GM12878 (cell line): ENCODE measurements at regions not wholly inside any gene's neighbourhood (a gene's known extent, or its start where the extent isn't known, plus 50 kb on each side); places are given as distances from the start of the nearest gene placed in this dataset.

Experiments used
- ATAC-seq: fragments of 200-7000 bp; cut with Tn5 transposase; 3 replicates; pipeline ENCODE4 v1.9.1; 2020; ENCODE audit warnings: mild to moderate bottlenecking, moderate library complexity
- BruUV-seq: library from RNA; stranded (reverse); fragments of 400-500 nt; replicated peaks from 2 replicates; lab custom pipeline; 2021; lab: Mats Ljungman, UMichigan
- CTCF ChIA-PET: fragments of 300-600 bp; sonication (Branson Sonifier 250); formaldehyde crosslinking; extraction: SDS; loops from one replicate; lab custom pipeline; 2021; ENCODE audit warnings: inconsistent platforms; lab: Yijun Ruan, JAX
- POLR2A ChIA-PET: fragments of 350-600 bp; formaldehyde crosslinking; extraction: SDS; loops from one replicate; lab custom pipeline; 2021; ENCODE audit warnings: inconsistent platforms; lab: Charles Lee
- RAD21 ChIA-PET: fragments of 300-600 bp; sonication (Branson Sonifier 250); formaldehyde crosslinking; loops from one replicate; lab custom pipeline; 2023; ENCODE audit warnings: antibody characterized with exemption; ENCODE audit not compliant: unreplicated experiment; lab: Charles Lee
- SMC1A ChIA-PET: fragments of 300-600 bp; sonication (Branson Sonifier 250); formaldehyde crosslinking; loops from one replicate; lab custom pipeline; 2023; ENCODE audit not compliant: unreplicated experiment, uncharacterized antibody; lab: Charles Lee
- DNase-seq: peaks from one replicate; pipeline ENCODE4 v3.0.0-alpha.2; 2011; ENCODE audit warnings: low read depth, low spot score
- FAIRE-seq: peaks from 3 replicates; lab custom pipeline; 2011; peaks lifted over from hg19 to GRCh38; lab: Jason Lieb, UNC
- H2AFZ ChIP-seq: 2 replicates; pipeline ENCODE4 v1.6.0; 2011; ENCODE audit warnings: low read depth, low read length, control low read depth; ENCODE audit not compliant: control insufficient read depth
- H3K27ac ChIP-seq: 2 replicates; pipeline ENCODE4 v1.5.1; 2011; ENCODE audit warnings: control low read depth; ENCODE audit not compliant: control insufficient read depth, insufficient read depth
- H3K27me3 ChIP-seq, 2 experiments: replicated peaks in 1 of 2; 2 replicates each; pipeline versions ENCODE4 v1.6.0 to v1.6.1; 2011; ENCODE audit warnings: low read length in 1 of 2; ENCODE audit not compliant: control insufficient read depth in 2 of 2, insufficient read depth in 2 of 2
- H3K36me3 ChIP-seq, 2 experiments: 2 replicates each; pipeline ENCODE4 v1.5.1; 2011; ENCODE audit warnings: low read length in 1 of 2; ENCODE audit not compliant: control insufficient read depth in 2 of 2, insufficient read depth in 2 of 2
- H3K4me1 ChIP-seq: 2 replicates; pipeline ENCODE4 v1.6.1; 2011; ENCODE audit warnings: mild to moderate bottlenecking, low read length, moderate library complexity, mixed read lengths; ENCODE audit not compliant: control insufficient read depth, insufficient read depth
- H3K4me2 ChIP-seq: 2 replicates; pipeline ENCODE4 v1.6.0; 2011; ENCODE audit warnings: control low read depth; ENCODE audit not compliant: control insufficient read depth, insufficient read depth
- H3K4me3 ChIP-seq: fragments of 200-600 bp; sonication (generic); 2 replicates; pipeline ENCODE4 v1.5.1; 2016
- H3K79me2 ChIP-seq: 2 replicates; pipeline ENCODE4 v1.6.0; 2011; ENCODE audit warnings: low read length; ENCODE audit not compliant: control insufficient read depth, insufficient read depth
- H3K9ac ChIP-seq: 2 replicates; pipeline ENCODE4 v1.8.0; 2011; ENCODE audit warnings: low read length, control low read depth, mixed read lengths; ENCODE audit not compliant: control insufficient read depth, insufficient read depth
- H3K9me3 ChIP-seq: replicated peaks from 3 replicates; pipeline ENCODE4 v1.5.1; 2011; ENCODE audit warnings: mild to moderate bottlenecking, low read length; ENCODE audit not compliant: control insufficient read depth, insufficient read depth
- H4K20me1 ChIP-seq: 2 replicates; pipeline ENCODE4 v1.6.0; 2011; ENCODE audit not compliant: control insufficient read depth, insufficient read depth
- ASH2L ChIP-seq: fragments of 300-600, 200-600 bp; sonication (generic); IDR thresholded peaks from 2 replicates; pipeline ENCODE4 v1.6.1; 2017; ENCODE audit warnings: low read depth, mild to moderate bottlenecking, borderline replicate concordance
- BRCA1 ChIP-seq: IDR thresholded peaks from 2 replicates; pipeline ENCODE4 v1.6.1; 2011; ENCODE audit warnings: low read depth, low read length, improper control_type of control experiment
- EZH2 ChIP-seq: IDR thresholded peaks from 2 replicates; pipeline ENCODE4 v1.6.1; 2012; ENCODE audit warnings: low read depth, mild to moderate bottlenecking, control low read depth, inconsistent platforms, low read length, borderline replicate concordance; ENCODE audit not compliant: control insufficient read depth
- HSF1 ChIP-seq: fragments of 150-350 bp; IDR thresholded peaks from 2 replicates; pipeline ENCODE4 v1.6.1; 2014; ENCODE audit warnings: mild to moderate bottlenecking, low read depth, low read length
- KLF5 ChIP-seq: fragments of 450-650 bp; IDR thresholded peaks from 2 replicates; pipeline ENCODE4 v1.6.1; 2014; ENCODE audit warnings: mild to moderate bottlenecking; ENCODE audit not compliant: partially characterized antibody
- NFIC ChIP-seq: IDR thresholded peaks from 2 replicates; pipeline ENCODE4 v1.6.1; 2012; ENCODE audit warnings: low read depth, mild to moderate bottlenecking, inconsistent platforms, low read length, moderate library complexity
- POLR2A ChIP-seq: IDR thresholded peaks from 2 replicates; pipeline ENCODE4 v1.6.1; 2011; ENCODE audit warnings: low read depth, mild to moderate bottlenecking, low read length
- RCOR1 ChIP-seq: conservative IDR thresholded peaks from 2 replicates; pipeline ENCODE4 v1.6.1; 2012; ENCODE audit warnings: low read depth, low read length, improper control_type of control experiment
- SMC3 ChIP-seq: IDR thresholded peaks from 2 replicates; pipeline ENCODE4 v1.6.1; 2011; ENCODE audit warnings: low read length, improper control_type of control experiment, borderline replicate concordance
- SRF ChIP-seq, 2 experiments: IDR thresholded peaks; 2 replicates each; pipeline ENCODE4 v1.6.1; 2011; ENCODE audit warnings: low read depth in 2 of 2, low read length in 2 of 2, mild to moderate bottlenecking in 1 of 2, moderate library complexity in 1 of 2
- STAT1 ChIP-seq: fragments of 450-650 bp; conservative IDR thresholded peaks from 2 replicates; pipeline ENCODE4 v1.6.1; 2014; ENCODE audit warnings: antibody characterized with exemption, mild to moderate bottlenecking
- USF1 ChIP-seq: IDR thresholded peaks from 2 replicates; pipeline ENCODE4 v1.6.1; 2011; ENCODE audit warnings: borderline replicate concordance, low read depth, mild to moderate bottlenecking, moderate library complexity, mixed read lengths, low read length; ENCODE audit not compliant: insufficient read depth; ENCODE audit errors: extremely low read length
- ZSCAN29 ChIP-seq: fragments of 450-650 bp; IDR thresholded peaks from 2 replicates; pipeline ENCODE4 v1.6.1; 2017; ENCODE audit warnings: mild to moderate bottlenecking, moderate library complexity
- WGBS: methylation state at CpG from one replicate; pipeline ENCODE4 v1.1.6; 2016; ENCODE audit warnings: low lambda C conversion rate; ENCODE audit not compliant: insufficient replicate concordance, insufficient coverage; ENCODE audit errors: missing lambda C conversion rate; 5-methylcytosine and 5-hydroxymethylcytosine counted together
- in situ Hi-C: fragments of 300-500 bp; cut with MboI; formaldehyde crosslinking; loops from 9 replicates; pipeline ENCODE4 v1.14.3; 2018; ENCODE audit warnings: mixed read lengths
- intact Hi-C: fragments of 100-400 bp; cut with micrococcal nuclease; formaldehyde crosslinking; loops from one replicate; pipeline ENCODE4 v1.14.2; 2022; ENCODE audit not compliant: unreplicated experiment

DNA sequence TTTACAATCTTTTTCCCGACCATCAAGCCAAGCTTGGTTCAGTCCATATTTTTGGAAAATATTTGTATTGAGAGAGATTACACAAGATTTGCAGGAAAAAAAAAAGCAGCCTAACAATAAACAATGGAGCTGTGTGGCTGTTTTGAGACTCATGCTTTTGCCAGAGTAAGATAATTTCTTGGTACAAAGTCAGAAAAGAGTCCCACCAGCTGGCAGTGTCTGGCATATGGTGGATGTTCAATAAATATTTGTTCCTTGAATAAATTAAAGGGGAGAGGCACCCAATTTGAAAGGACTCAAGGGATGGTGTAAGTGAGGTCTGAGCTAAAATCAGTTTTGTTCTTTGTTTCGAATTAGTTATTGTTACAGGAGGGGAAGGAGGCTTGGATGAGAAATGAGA is 78.1 kb upstream of the RPH3A start:
- FAIRE-seq: no peak
- no peaks in the 10 kb centered on the region for H3K27me3 ChIP-seq
- no peak overlapping the region for H3K9ac ChIP-seq
- in situ Hi-C loops: no loop called here
- H3K79me2 ChIP-seq: no peaks in the 10 kb centered on the region
- no peak overlapping the region for H2AFZ ChIP-seq
- ChIA-PET SMC1A (interaction anchor here (0.6 kb wide), 1 partner anchor 47 kb away, joined by 3 read pairs; no protein-coding TSS in a partner anchor), CTCF (interaction anchor here (0.6 kb wide), 1 partner anchor 137 kb away, joined by 3 read pairs; no protein-coding TSS in a partner anchor), RAD21 (no interaction called here), POLR2A (no interaction called here)
- no peak overlapping the region for H3K4me2 ChIP-seq
- no peak for ATAC-seq
- no peak overlapping the region for H3K4me3 ChIP-seq
- WGBS: 2% methylated on average over 2 of the region's 2 CpGs
- BruUV-seq: no TSS peak
- H3K9me3 ChIP-seq: no peaks in the 10 kb centered on the region
- intact Hi-C loops: no loop called here
- no peak for DNase-seq
- H4K20me1 ChIP-seq: no peaks in the 10 kb centered on the region
- no peaks in the 10 kb centered on the region for H3K36me3 ChIP-seq
- TF ChIP-seq BRCA1 (no peak), RCOR1 (no peak), SMC3 (no peak), HSF1 (no peak), POLR2A (no peak)
- no peak overlapping the region for H3K27ac ChIP-seq
- no peaks in the 10 kb centered on the region for H3K4me1 ChIP-seq

GRCh38 chr12:112714166-112714710 is 77.3 kb upstream of the RPH3A start:
- in situ Hi-C loops: no loop called here
- no peak for TF ChIP-seq SRF (IDR thresholded peaks at IDR 0.05; ENCODE audit: low read depth in 2 of 2, low read length in 2 of 2)
- no peak for TF ChIP-seq USF1
- TF ChIP-seq EZH2: no peak
- TF ChIP-seq ZSCAN29: no peak
- TF ChIP-seq ASH2L: no peak
- TF ChIP-seq POLR2A: no peak
- no peak for TF ChIP-seq NFIC
- TF ChIP-seq STAT1: no peak
- no peak for TF ChIP-seq KLF5

More at GRCh38 chr12:112714166-112714710, 77.3 kb upstream of the RPH3A start:
- no peak overlapping the region for H3K4me2 ChIP-seq
- H3K4me1 ChIP-seq: no peaks in the 10 kb centered on the region
- ChIA-PET SMC1A (no interaction called here), POLR2A (no interaction called here), RAD21 (no interaction called here), CTCF (no interaction called here)
- 49% methylated on average over 8 of the region's 8 CpGs for WGBS
- no peak overlapping the region for H2AFZ ChIP-seq
- BruUV-seq: no TSS peak
- H3K9ac ChIP-seq: no peak overlapping the region
- H3K27me3 ChIP-seq: no peaks in the 10 kb centered on the region
- no peaks in the 10 kb centered on the region for H3K79me2 ChIP-seq
- FAIRE-seq (no peak), DNase-seq (no peak), ATAC-seq (no peak)
- no peaks in the 10 kb centered on the region for H3K9me3 ChIP-seq
- no peak overlapping the region for H3K4me3 ChIP-seq
- no peaks in the 10 kb centered on the region for H4K20me1 ChIP-seq
- H3K36me3 ChIP-seq: no peaks in the 10 kb centered on the region
- no peak overlapping the region for H3K27ac ChIP-seq
- intact Hi-C loops: no loop called here
